Stomach (tissue), 8 donors: ENCODE measurements at regions not wholly inside any gene's neighbourhood (a gene's known extent, or its start where the extent isn't known, plus 50 kb on each side); places are given as distances from the start of the nearest gene placed in this dataset.
A peak's percentile ranks its signal among the peaks of the same experiment; 100 is the strongest.

Experiments used
- DNase-seq, 2 donors: peaks; one replicate each; pipeline versions ENCODE4 v3.0.0 to v3.0.0-alpha.2; 2013 to 2019
- H3K27ac ChIP-seq, 5 donors: fragments of 200-600 bp in 4 of 5; sonication (generic) in 4 of 5; one replicate each; pipeline ENCODE4 v1.5.1; 2013 to 2019; ENCODE audit warnings: mild to moderate bottlenecking in 1 of 5, moderate library complexity in 1 of 5
- H3K27me3 ChIP-seq, 3 donors: fragments of 200-600 bp; sonication (generic); one replicate each; pipeline ENCODE4 v1.5.1; 2017 to 2019; ENCODE audit warnings: mixed run types in 1 of 3
- H3K36me3 ChIP-seq, 4 donors: fragments of 200-600 bp; sonication (generic); 1 replicate in 3 of 4; 2 replicates in 1 of 4; pipeline ENCODE4 v1.5.1; 2016 to 2019
- H3K4me1 ChIP-seq, 4 donors: fragments of 200-600 bp; sonication (generic); one replicate each; pipeline ENCODE4 v1.5.1; 2016 to 2019
- H3K4me3 ChIP-seq, 4 donors: fragments of 200-600 bp; sonication (generic) in 3 of 4; one replicate each; pipeline ENCODE4 v1.5.1; 2016 to 2019; ENCODE audit warnings: mild to moderate bottlenecking in 1 of 4
- H3K9me3 ChIP-seq, 4 donors: fragments of 200-600 bp; sonication (generic); one replicate each; pipeline ENCODE4 v1.5.1; 2016 to 2019
- EP300 ChIP-seq: sonication (generic); formaldehyde crosslinking; IDR thresholded peaks from one replicate; pipeline ENCODE4 v1.6.1; 2017; ENCODE audit warnings: antibody characterized with exemption
- POLR2A ChIP-seq, 4 donors: fragments of 450-650 bp; IDR thresholded peaks; one replicate each; pipeline ENCODE4 v1.6.1; 2016; ENCODE audit warnings: antibody characterized with exemption in 4 of 4, control low read depth in 2 of 4, mild to moderate bottlenecking in 1 of 4, moderate library complexity in 1 of 4
- POLR2AphosphoS5 ChIP-seq, 3 donors: sonication (generic); formaldehyde crosslinking; IDR thresholded peaks; one replicate each; pipeline ENCODE4 v1.6.1; 2016; ENCODE audit warnings: antibody characterized with exemption in 3 of 3
- WGBS, 5 donors: extraction: QIAGEN DNeasy Blood & Tissue Kit in 3 of 5; methylation state at CpG; one replicate each; pipeline versions ENCODE4 v1.1.5 to v1.1.7; 2013 to 2018; 5-methylcytosine and 5-hydroxymethylcytosine counted together
- intact Hi-C: fragments of 100-400 bp; cut with DNase I; formaldehyde crosslinking; loops from one replicate; pipeline ENCODE4 v1.15.1; 2023; ENCODE audit warnings: low total_unique reads
- TF ChIP-seq, protein P1 (sequence below), 7 experiments: fragments of 450-650 bp in 4 of 7; fragments of 200-600 bp in 3 of 7; sonication (generic) in 3 of 7; IDR thresholded peaks; one replicate each; pipeline ENCODE4 v1.5.1; 2016 to 2019; ENCODE audit warnings: antibody characterized with exemption in 7 of 7, control low read depth in 2 of 7, mild to moderate bottlenecking in 1 of 7
- donor health status: healthy with polysubstance abuse.
- donor health status: Bipolar disorder and iron deficiency.
- donor health status: healthy.

DNA sequence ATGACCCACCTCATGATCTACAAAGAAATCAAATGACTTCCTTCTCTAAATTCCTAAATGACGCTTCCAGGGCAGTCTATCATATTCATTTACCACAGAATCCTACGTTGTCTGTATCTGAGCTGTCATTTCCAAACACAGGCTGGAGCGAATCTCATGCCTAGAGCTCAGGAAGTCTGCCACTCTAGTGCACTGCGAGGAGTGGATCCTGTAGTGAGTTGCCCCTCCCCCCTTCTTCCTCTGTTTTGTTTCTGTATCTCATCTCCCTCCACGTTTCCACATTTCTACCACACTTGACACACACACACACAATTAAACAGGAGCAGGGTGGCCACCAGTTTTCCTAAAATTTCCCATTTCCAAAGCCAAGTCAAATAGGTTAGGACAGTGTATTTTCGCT, 415.4 kb upstream of the PRICKLE1 start:
- Histone ChIP-seq H3K27ac (no peak overlapping the region), H3K27me3 (no peaks in the 10 kb centered on the region), H3K36me3 (no peaks in the 10 kb centered on the region), H3K9me3 (no peaks in the 10 kb centered on the region), H3K4me1 (no peaks in the 10 kb centered on the region), H3K4me3 (no peak overlapping the region)
- 56 to 66% (median 63%) methylated on average over 6 of the region's 6 CpGs for WGBS, 5 donors
- TF ChIP-seq POLR2AphosphoS5 (IDR thresholded peaks at IDR 0.05) (no peak), POLR2A (IDR thresholded peaks at IDR 0.05) (no peak), EP300 (no peak)
- TF ChIP-seq, protein P1, sequence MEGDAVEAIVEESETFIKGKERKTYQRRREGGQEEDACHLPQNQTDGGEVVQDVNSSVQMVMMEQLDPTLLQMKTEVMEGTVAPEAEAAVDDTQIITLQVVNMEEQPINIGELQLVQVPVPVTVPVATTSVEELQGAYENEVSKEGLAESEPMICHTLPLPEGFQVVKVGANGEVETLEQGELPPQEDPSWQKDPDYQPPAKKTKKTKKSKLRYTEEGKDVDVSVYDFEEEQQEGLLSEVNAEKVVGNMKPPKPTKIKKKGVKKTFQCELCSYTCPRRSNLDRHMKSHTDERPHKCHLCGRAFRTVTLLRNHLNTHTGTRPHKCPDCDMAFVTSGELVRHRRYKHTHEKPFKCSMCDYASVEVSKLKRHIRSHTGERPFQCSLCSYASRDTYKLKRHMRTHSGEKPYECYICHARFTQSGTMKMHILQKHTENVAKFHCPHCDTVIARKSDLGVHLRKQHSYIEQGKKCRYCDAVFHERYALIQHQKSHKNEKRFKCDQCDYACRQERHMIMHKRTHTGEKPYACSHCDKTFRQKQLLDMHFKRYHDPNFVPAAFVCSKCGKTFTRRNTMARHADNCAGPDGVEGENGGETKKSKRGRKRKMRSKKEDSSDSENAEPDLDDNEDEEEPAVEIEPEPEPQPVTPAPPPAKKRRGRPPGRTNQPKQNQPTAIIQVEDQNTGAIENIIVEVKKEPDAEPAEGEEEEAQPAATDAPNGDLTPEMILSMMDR (IDR thresholded peaks at IDR 0.05): no peak
- peak in 1 of 2 donors; percentile 15 for DNase-seq
- intact Hi-C loops: no loop called here

DNA sequence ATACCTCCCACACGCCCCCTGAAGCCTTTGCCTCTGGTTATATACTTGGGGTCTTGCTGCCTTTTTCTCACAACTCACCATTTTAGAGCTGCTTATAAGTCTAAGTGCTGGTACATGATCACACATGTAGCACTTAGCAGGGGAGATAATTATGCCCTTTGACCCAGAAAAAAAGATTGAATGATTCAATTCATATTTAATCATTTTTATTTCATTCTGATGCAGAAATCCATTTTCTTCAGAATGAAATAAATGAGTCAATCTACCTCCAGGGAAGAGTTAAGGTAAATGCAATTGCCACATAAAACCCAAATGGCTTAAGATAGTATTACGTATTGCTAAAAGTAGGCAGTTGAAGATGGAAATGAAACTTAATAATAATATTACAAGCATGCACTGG, 414.6 kb upstream of the PRICKLE1 start:
- Histone ChIP-seq H3K4me1 (no peaks in the 10 kb centered on the region), H3K27ac (no peak overlapping the region), H3K27me3 (no peaks in the 10 kb centered on the region), H3K36me3 (no peaks in the 10 kb centered on the region), H3K9me3 (no peaks in the 10 kb centered on the region), H3K4me3 (no peak overlapping the region)
- TF ChIP-seq POLR2AphosphoS5 (IDR thresholded peaks at IDR 0.05) (no peak), EP300 (no peak), POLR2A (IDR thresholded peaks at IDR 0.05) (no peak)
- TF ChIP-seq, protein P1 (IDR thresholded peaks at IDR 0.05): no peak
- intact Hi-C loops: no loop called here
- WGBS, 5 donors: 88 to 97% (median 93%) methylated on average over 2 of the region's 2 CpGs
- DNase-seq: no peak

DNA sequence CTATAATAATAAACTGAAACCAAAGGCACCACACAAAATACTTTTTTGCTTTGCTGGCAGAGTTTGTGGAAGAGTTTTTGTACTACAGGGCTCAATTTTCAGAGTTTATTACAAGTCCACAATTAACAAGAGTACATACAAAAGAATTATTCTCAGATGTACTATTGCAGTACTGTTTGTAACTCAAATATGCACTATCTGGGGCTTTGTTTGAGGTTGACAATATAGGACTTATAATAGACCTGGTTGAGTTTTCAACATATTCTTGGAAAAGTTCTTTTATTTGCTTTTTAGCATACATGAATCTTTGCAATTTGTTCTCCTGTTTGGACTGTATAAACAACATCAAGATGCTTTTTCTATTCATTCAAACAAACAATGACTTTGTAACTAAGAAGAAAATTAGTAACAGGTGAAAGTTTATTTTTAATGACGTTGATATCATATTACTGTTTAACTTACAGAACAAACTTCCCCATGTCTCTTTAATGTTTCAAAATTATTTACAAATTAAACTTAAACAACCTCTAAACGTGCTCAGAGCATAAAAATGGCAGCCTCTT, 407.4 kb upstream of the PRICKLE1 start:
- DNase-seq: no peak
- no peak overlapping the region for H3K27ac ChIP-seq
- H3K27me3 ChIP-seq: no peaks in the 10 kb centered on the region
- 14 to 28% (median 20%) methylated on average over 2 of the region's 2 CpGs for WGBS, 5 donors
- H3K4me3 ChIP-seq: no peak overlapping the region
- no peaks in the 10 kb centered on the region for H3K4me1 ChIP-seq
- intact Hi-C loops: no loop called here
- H3K9me3 ChIP-seq: no peaks in the 10 kb centered on the region
- H3K36me3 ChIP-seq: no peaks in the 10 kb centered on the region
- TF ChIP-seq POLR2A (IDR thresholded peaks at IDR 0.05) (no peak), POLR2AphosphoS5 (IDR thresholded peaks at IDR 0.05) (no peak), EP300 (no peak)
- TF ChIP-seq, protein P1 (IDR thresholded peaks at IDR 0.05): no peak

DNA sequence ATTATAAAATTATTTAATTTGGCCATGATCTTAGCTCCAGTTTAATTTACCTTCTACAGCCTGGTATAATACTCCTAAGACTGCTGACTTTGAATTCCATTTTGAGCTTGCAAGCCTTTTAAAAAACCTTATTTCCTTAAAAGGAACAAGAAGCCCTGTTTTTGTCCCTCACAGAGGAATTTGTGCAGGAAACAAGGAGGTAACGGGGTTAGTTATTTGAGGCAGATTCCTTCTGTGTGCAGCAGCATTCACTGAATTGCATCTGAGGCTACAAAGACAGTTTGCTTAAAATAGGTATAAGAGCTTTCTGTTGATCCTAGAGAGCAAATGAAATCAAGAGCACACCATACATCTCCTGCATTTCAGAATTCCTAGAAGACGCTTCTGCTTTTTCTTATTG, 403.3 kb upstream of the PRICKLE1 start:
- Histone ChIP-seq H3K27ac (no peak overlapping the region), H3K4me1 (no peaks in the 10 kb centered on the region), H3K9me3 (no peaks in the 10 kb centered on the region), H3K4me3 (no peak overlapping the region), H3K27me3 (no peaks in the 10 kb centered on the region), H3K36me3 (no peaks in the 10 kb centered on the region)
- intact Hi-C loops: no loop called here
- 83 to 96% (median 89%) methylated on average over 2 of the region's 2 CpGs for WGBS, 5 donors
- no peak for TF ChIP-seq EP300
- TF ChIP-seq POLR2A (IDR thresholded peaks at IDR 0.05): no peak
- TF ChIP-seq, protein P1 (IDR thresholded peaks at IDR 0.05): no peak
- TF ChIP-seq POLR2AphosphoS5 (IDR thresholded peaks at IDR 0.05): no peak
- DNase-seq: no peak
